GM12878 (cell line): ENCODE measurements at regions not wholly inside any gene's neighbourhood (a gene's known extent, or its start where the extent isn't known, plus 50 kb on each side); places are given as distances from the start of the nearest gene placed in this dataset.

Experiments
- ATAC-seq: fragments of 200-7000 bp; cut with Tn5 transposase; 3 replicates; pipeline ENCODE4 v1.9.1; 2020; ENCODE audit warnings: mild to moderate bottlenecking, moderate library complexity
- BruUV-seq: library from RNA; stranded (reverse); fragments of 400-500 nt; replicated peaks from 2 replicates; lab custom pipeline; 2021; lab: Mats Ljungman, UMichigan
- CTCF ChIA-PET: fragments of 300-600 bp; sonication (Branson Sonifier 250); formaldehyde crosslinking; extraction: SDS; loops from one replicate; lab custom pipeline; 2021; ENCODE audit warnings: inconsistent platforms; lab: Yijun Ruan, JAX
- POLR2A ChIA-PET: fragments of 350-600 bp; formaldehyde crosslinking; extraction: SDS; loops from one replicate; lab custom pipeline; 2021; ENCODE audit warnings: inconsistent platforms; lab: Charles Lee
- RAD21 ChIA-PET: fragments of 300-600 bp; sonication (Branson Sonifier 250); formaldehyde crosslinking; loops from one replicate; lab custom pipeline; 2023; ENCODE audit warnings: antibody characterized with exemption; ENCODE audit not compliant: unreplicated experiment; lab: Charles Lee
- SMC1A ChIA-PET: fragments of 300-600 bp; sonication (Branson Sonifier 250); formaldehyde crosslinking; loops from one replicate; lab custom pipeline; 2023; ENCODE audit not compliant: unreplicated experiment, uncharacterized antibody; lab: Charles Lee
- DNase-seq: peaks from one replicate; pipeline ENCODE4 v3.0.0-alpha.2; 2011; ENCODE audit warnings: low read depth, low spot score
- FAIRE-seq: peaks from 3 replicates; lab custom pipeline; 2011; peaks lifted over from hg19 to GRCh38; lab: Jason Lieb, UNC
- H2AFZ ChIP-seq: 2 replicates; pipeline ENCODE4 v1.6.0; 2011; ENCODE audit warnings: low read depth, low read length, control low read depth; ENCODE audit not compliant: control insufficient read depth
- H3K27ac ChIP-seq: 2 replicates; pipeline ENCODE4 v1.5.1; 2011; ENCODE audit warnings: control low read depth; ENCODE audit not compliant: control insufficient read depth, insufficient read depth
- H3K27me3 ChIP-seq, 2 experiments: replicated peaks in 1 of 2; 2 replicates each; pipeline versions ENCODE4 v1.6.0 to v1.6.1; 2011; ENCODE audit warnings: low read length in 1 of 2; ENCODE audit not compliant: control insufficient read depth in 2 of 2, insufficient read depth in 2 of 2
- H3K36me3 ChIP-seq, 2 experiments: 2 replicates each; pipeline ENCODE4 v1.5.1; 2011; ENCODE audit warnings: low read length in 1 of 2; ENCODE audit not compliant: control insufficient read depth in 2 of 2, insufficient read depth in 2 of 2
- H3K4me1 ChIP-seq: 2 replicates; pipeline ENCODE4 v1.6.1; 2011; ENCODE audit warnings: mild to moderate bottlenecking, low read length, moderate library complexity, mixed read lengths; ENCODE audit not compliant: control insufficient read depth, insufficient read depth
- H3K4me2 ChIP-seq: 2 replicates; pipeline ENCODE4 v1.6.0; 2011; ENCODE audit warnings: control low read depth; ENCODE audit not compliant: control insufficient read depth, insufficient read depth
- H3K4me3 ChIP-seq: fragments of 200-600 bp; sonication (generic); 2 replicates; pipeline ENCODE4 v1.5.1; 2016
- H3K79me2 ChIP-seq: 2 replicates; pipeline ENCODE4 v1.6.0; 2011; ENCODE audit warnings: low read length; ENCODE audit not compliant: control insufficient read depth, insufficient read depth
- H3K9ac ChIP-seq: 2 replicates; pipeline ENCODE4 v1.8.0; 2011; ENCODE audit warnings: low read length, control low read depth, mixed read lengths; ENCODE audit not compliant: control insufficient read depth, insufficient read depth
- H3K9me3 ChIP-seq: replicated peaks from 3 replicates; pipeline ENCODE4 v1.5.1; 2011; ENCODE audit warnings: mild to moderate bottlenecking, low read length; ENCODE audit not compliant: control insufficient read depth, insufficient read depth
- H4K20me1 ChIP-seq: 2 replicates; pipeline ENCODE4 v1.6.0; 2011; ENCODE audit not compliant: control insufficient read depth, insufficient read depth
- CHD4 ChIP-seq: fragments of 200-600 bp; sonication (generic); IDR thresholded peaks from 2 replicates; pipeline ENCODE4 v1.6.1; 2016; ENCODE audit warnings: mild to moderate bottlenecking
- HDGF ChIP-seq: fragments of 450-650 bp; IDR thresholded peaks from 2 replicates; pipeline ENCODE4 v1.6.1; 2016; ENCODE audit warnings: antibody characterized with exemption
- MYB ChIP-seq: fragments of 150-350 bp; IDR thresholded peaks from 2 replicates; pipeline ENCODE4 v1.6.1; 2014; ENCODE audit warnings: mild to moderate bottlenecking, low read depth, low read length, borderline replicate concordance
- NBN ChIP-seq: fragments of 450-650 bp; IDR thresholded peaks from 2 replicates; pipeline ENCODE4 v1.6.1; 2016
- PAX5 ChIP-seq: IDR thresholded peaks from 2 replicates; pipeline ENCODE4 v1.6.1; 2011; ENCODE audit warnings: low read depth, low read length, borderline replicate concordance
- POLR2AphosphoS2 ChIP-seq: IDR thresholded peaks from 2 replicates; pipeline ENCODE4 v1.6.1; 2011; ENCODE audit warnings: low read depth, mild to moderate bottlenecking, low read length, improper control_type of control experiment, moderate library complexity
- SRF ChIP-seq, 2 experiments: IDR thresholded peaks; 2 replicates each; pipeline ENCODE4 v1.6.1; 2011; ENCODE audit warnings: low read depth in 2 of 2, low read length in 2 of 2, mild to moderate bottlenecking in 1 of 2, moderate library complexity in 1 of 2
- TBL1XR1 ChIP-seq: IDR thresholded peaks from 2 replicates; pipeline ENCODE4 v1.6.1; 2012; ENCODE audit warnings: low read depth, low read length, improper control_type of control experiment
- YY1 ChIP-seq: IDR thresholded peaks from 2 replicates; pipeline ENCODE4 v1.6.1; 2011; ENCODE audit warnings: low read depth, mild to moderate bottlenecking, low read length
- WGBS: methylation state at CpG from one replicate; pipeline ENCODE4 v1.1.6; 2016; ENCODE audit warnings: low lambda C conversion rate; ENCODE audit not compliant: insufficient replicate concordance, insufficient coverage; ENCODE audit errors: missing lambda C conversion rate; 5-methylcytosine and 5-hydroxymethylcytosine counted together
- in situ Hi-C: fragments of 300-500 bp; cut with MboI; formaldehyde crosslinking; loops from 9 replicates; pipeline ENCODE4 v1.14.3; 2018; ENCODE audit warnings: mixed read lengths
- intact Hi-C: fragments of 100-400 bp; cut with micrococcal nuclease; formaldehyde crosslinking; loops from one replicate; pipeline ENCODE4 v1.14.2; 2022; ENCODE audit not compliant: unreplicated experiment
- TF ChIP-seq, protein P1 (sequence below): fragments of 450-650 bp; formaldehyde crosslinking; IDR thresholded peaks from 2 replicates; pipeline ENCODE4 v1.4.0; 2022; ENCODE audit warnings: mild to moderate bottlenecking, moderate library complexity
- TF ChIP-seq, protein P2 (sequence below): fragments of 450-650 bp; IDR thresholded peaks from 2 replicates; pipeline ENCODE4 v1.6.1; 2016; ENCODE audit warnings: mild to moderate bottlenecking

DNA sequence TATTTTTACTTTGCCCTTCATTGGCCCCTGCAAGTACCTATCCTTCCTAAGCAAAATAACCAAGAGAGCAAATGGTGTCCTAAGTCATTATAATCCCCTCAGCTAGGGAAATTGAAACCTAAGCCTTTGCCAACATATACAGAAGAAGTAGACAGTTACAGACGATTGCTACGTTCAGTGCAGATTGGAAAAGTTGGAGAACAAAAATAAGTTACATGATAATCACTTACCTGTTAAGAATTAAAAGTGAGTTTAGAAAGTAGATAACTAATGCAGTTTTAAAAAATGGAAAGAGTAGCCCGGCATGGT is 244.8 kb downstream of the MPDZ start:
- no peaks in the 10 kb centered on the region for H3K9me3 ChIP-seq
- TF ChIP-seq CHD4 = no peak
- TF ChIP-seq HDGF = no peak
- TF ChIP-seq PAX5 = no peak
- no peak for TF ChIP-seq NBN
- no peak for TF ChIP-seq POLR2AphosphoS2
- TF ChIP-seq SRF (IDR thresholded peaks at IDR 0.05; ENCODE audit: low read depth in 2 of 2, low read length in 2 of 2) = no peak
- no peak for TF ChIP-seq TBL1XR1
- no peak for TF ChIP-seq MYB
- no peak for TF ChIP-seq YY1
- TF ChIP-seq, protein P1, sequence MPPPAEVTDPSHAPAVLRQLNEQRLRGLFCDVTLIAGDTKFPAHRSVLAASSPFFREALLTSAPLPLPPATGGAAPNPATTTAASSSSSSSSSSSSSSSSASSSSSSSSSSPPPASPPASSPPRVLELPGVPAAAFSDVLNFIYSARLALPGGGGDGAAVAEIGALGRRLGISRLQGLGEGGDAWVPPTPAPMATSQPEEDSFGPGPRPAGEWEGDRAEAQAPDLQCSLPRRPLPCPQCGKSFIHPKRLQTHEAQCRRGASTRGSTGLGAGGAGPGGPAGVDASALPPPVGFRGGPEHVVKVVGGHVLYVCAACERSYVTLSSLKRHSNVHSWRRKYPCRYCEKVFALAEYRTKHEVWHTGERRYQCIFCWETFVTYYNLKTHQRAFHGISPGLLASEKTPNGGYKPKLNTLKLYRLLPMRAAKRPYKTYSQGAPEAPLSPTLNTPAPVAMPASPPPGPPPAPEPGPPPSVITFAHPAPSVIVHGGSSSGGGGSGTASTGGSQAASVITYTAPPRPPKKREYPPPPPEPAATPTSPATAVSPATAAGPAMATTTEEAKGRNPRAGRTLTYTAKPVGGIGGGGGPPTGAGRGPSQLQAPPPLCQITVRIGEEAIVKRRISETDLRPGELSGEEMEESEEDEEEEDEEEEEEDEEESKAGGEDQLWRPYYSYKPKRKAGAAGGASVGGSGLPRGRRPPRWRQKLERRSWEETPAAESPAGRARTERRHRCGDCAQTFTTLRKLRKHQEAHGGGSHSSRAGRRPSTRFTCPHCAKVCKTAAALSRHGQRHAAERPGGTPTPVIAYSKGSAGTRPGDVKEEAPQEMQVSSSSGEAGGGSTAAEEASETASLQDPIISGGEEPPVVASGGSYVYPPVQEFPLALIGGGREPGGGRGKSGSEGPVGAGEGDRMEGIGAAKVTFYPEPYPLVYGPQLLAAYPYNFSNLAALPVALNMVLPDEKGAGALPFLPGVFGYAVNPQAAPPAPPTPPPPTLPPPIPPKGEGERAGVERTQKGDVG (CRISPR knock-in tag) = no peak
- TF ChIP-seq, protein P2, sequence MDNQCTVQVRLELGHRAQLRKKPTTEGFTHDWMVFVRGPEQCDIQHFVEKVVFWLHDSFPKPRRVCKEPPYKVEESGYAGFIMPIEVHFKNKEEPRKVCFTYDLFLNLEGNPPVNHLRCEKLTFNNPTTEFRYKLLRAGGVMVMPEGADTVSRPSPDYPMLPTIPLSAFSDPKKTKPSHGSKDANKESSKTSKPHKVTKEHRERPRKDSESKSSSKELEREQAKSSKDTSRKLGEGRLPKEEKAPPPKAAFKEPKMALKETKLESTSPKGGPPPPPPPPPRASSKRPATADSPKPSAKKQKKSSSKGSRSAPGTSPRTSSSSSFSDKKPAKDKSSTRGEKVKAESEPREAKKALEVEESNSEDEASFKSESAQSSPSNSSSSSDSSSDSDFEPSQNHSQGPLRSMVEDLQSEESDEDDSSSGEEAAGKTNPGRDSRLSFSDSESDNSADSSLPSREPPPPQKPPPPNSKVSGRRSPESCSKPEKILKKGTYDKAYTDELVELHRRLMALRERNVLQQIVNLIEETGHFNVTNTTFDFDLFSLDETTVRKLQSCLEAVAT = no peak
- RAD21 ChIA-PET = interaction anchor here (0.7 to 1.7 kb wide), 6 partner anchors 50 to 1319 kb away, joined by 3 to 12 read pairs (median 4); no protein-coding TSS in a partner anchor
- POLR2A ChIA-PET = interaction anchor here (0.7 kb wide), 1 partner anchor 49 kb away, joined by 3 read pairs; no protein-coding TSS in a partner anchor
- in situ Hi-C loops (loop anchor here (10.0 kb wide), 1 partner anchor 60 kb away; no protein-coding TSS in a partner anchor), intact Hi-C loops (loop anchor here (2.0 kb wide), 1 partner anchor 54 kb away; no protein-coding TSS in a partner anchor)
- H2AFZ ChIP-seq = no peak overlapping the region
- no peaks in the 10 kb centered on the region for H3K4me1 ChIP-seq
- 5% methylated on average over 3 of the region's 3 CpGs for WGBS
- no peaks in the 10 kb centered on the region for H4K20me1 ChIP-seq
- H3K36me3 ChIP-seq = no peaks in the 10 kb centered on the region
- SMC1A ChIA-PET = interaction anchor here (0.6 to 1.5 kb wide), 4 partner anchors 55 to 1098 kb away, joined by 3 to 9 read pairs (median 3); no protein-coding TSS in a partner anchor
- no peaks in the 10 kb centered on the region for H3K79me2 ChIP-seq
- H3K4me3 ChIP-seq = no peak overlapping the region
- CTCF ChIA-PET = interaction anchor here (0.9 to 2.5 kb wide), 8 partner anchors 11 to 1734 kb away, joined by 3 to 25 read pairs (median 4); no protein-coding TSS in a partner anchor
- no peak overlapping the region for H3K27ac ChIP-seq
- no peaks in the 10 kb centered on the region for H3K27me3 ChIP-seq
- ATAC-seq (no peak), FAIRE-seq (no peak), DNase-seq (no peak)
- BruUV-seq = no TSS peak
- no peak overlapping the region for H3K9ac ChIP-seq
- H3K4me2 ChIP-seq = no peak overlapping the region
